ENCODE measurements at regions not wholly inside any gene's neighbourhood (a gene's known extent, or its start where the extent isn't known, plus 50 kb on each side); places are given as distances from the start of the nearest gene placed in this dataset.
A peak's percentile ranks its signal among the peaks of the same experiment; 100 is the strongest.
"Not testable (repeated sequence)": the region's sequence is repeated elsewhere in the genome, so short reads cannot be mapped to it uniquely, and the experiment has no call there.

DNA sequence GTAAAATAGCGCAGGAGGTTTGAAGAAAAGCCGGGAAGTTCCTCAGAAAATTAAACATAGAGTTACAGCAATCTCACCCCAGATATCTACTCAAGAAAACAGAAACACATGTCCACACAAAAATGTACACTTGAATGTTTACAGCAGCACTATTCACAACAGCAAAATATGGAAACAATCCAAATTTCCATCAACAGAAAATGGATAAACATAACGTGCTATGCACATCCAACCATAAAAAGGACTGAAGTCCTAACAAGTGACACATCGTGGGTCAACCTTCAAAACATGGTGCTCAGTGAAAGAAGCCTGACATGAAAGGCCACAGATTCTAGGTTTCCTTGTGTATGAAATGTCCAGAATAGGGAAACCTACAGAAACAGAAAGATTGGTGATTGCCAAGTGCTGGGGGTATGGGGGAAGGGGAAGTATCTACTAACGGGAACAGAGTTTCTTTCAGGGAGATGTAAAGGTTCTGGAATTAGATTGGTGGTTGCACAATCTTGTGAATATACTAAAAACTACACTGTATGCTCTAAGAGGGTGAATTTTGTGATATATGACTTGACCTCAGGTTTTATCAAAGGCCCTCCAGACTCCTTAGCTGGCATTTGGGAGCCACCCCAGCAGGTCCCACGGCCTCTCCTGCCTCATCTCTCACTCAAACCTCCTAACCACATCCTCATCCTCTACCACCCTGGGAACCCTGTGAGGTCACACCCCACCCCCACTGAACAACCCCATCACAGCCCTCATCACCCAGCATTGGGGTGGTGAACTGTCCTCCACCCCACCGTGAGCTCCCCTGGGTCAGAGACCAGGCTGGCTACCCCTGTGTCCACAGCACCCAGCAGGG, 69.2 kb upstream of the PRR5 start:
- no peak for DNase-seq (ENCODE audit: extremely low read depth in 1 of 2, low read depth in 1 of 2)

DNA sequence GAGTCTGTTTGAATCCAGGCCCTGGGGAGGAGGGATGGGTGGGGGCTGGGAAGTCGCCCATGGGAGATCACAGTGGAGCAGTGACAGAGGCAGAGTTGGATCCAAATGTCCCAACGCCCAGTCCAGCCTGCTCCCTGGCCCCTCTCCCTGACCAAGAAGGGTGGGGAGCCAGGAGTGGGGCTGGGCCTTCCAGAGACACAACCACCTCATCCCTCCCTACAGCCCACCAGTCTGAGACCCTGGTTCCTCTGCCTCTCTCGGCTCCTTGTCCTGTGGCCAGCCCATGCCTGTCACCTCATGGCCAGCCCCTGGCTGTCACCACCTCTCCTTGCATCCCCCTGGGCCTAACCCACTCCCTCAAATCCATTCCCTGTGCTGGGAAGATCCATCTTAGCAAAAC, 71.2 kb upstream of the PRR5 start:
- no peak for DNase-seq (ENCODE audit: extremely low read depth in 1 of 2, low read depth in 1 of 2)

DNA sequence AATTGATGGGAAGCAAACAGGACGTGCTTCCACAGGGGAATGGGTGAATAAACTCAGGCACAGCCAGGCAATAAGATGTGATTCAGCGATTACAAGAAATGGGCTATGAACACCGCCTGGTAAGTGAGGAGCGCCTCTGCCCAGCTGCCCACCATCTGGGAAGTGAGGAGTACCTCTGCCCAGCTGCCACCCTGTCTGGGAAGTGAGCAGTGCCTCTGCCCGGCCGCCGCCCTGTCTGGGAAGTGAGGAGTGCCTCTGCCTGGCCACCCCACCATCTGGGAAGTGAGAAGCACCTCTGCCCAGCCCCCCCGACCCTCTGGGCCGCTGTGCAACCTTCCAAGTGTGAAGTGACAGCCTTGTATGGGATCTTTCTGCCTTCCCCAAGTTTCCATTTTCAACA, 73.2 kb upstream of the PRR5 start:
- no peak for DNase-seq (ENCODE audit: extremely low read depth in 1 of 2, low read depth in 1 of 2)

DNA sequence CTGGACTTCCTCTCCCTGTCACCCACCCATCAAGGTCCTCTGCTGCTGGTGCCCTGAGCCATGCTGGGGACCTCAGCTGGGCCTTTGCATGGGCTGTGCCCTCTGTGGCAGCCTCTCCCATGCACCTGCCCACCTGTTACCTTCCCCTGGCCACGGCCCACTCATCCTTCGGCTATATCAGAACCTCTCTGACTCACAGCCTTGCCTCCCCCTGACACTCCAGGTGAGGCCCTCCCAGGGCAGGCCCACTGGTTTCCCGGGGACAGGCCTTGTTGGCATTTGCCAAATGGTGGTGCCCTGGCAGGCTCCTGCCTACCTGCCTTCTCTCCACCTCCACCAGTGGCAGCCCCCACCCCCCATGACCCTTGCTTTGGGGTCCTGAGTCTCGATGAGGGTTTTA, 73.7 kb upstream of the PRR5 start:
- no peak for DNase-seq (ENCODE audit: extremely low read depth in 1 of 2, low read depth in 1 of 2)

DNA sequence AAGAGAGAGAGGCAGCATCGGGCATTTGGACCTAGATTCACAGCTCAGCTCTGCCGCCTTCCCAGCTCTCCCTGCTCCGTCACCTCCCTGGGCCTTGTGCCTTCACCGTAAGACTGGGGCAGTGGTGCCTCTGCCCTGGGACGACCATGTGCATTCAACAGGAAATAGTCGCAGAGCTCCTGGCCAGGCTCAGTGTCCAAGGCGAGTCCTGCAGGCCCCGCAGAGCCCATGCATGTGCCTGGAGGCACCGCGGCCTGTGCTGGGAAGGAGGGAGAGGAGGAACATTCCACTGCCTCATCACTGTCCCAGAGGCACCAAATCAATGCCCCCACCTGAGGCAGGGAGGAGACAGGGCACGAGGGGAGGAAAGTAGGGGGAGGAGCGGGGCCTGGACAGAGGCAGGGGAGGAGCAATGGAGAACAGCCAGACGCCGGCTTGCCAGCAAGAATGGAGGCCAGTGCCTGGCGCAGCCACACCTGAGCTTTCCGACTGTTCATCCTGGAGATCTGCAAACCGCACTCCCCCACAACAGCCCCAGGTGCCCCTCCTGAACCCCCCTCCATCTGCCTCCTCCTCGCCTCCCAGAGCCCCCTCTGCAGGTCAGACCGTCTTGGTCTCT, 74.4 kb upstream of the PRR5 start:
- no peak for DNase-seq (ENCODE audit: extremely low read depth in 1 of 2, low read depth in 1 of 2)

DNA sequence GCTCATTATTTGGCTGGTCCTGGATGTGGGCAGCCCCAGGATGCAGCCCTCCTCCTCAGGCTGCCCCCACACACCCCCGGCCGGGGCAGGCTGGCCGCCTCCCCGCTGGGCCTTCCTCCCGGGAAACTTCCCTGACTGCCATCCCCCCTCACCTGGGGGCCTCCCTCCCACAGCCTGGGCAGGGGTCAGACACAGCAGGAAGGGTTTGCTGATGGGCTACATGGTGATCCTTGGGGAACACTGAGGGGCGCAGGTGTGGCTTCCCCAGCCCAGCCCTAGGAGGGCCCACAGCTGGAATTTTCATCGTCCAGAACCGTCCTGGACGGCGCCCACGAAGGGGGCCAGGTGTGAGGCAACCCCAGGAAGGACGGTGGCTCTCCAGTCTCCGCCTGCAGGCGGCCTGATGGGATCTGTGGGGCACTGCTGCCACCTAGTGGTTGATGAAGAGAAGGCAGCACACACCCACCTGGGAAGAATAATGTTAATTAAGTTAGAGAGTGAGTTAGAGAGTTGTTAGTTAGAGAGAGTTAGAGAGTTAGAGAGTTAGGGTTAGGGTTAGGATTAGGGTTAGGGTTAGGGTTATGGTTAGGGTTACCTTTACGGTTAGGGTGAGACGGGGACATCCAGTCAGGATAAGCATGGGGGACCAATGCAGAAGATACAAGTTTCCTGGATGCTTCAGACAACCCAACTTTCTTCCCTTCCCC, 75.9 kb upstream of the PRR5 start:
- DNase-seq (ENCODE audit: extremely low read depth in 1 of 2, low read depth in 1 of 2), result peak; percentile 40 to 53

DNA sequence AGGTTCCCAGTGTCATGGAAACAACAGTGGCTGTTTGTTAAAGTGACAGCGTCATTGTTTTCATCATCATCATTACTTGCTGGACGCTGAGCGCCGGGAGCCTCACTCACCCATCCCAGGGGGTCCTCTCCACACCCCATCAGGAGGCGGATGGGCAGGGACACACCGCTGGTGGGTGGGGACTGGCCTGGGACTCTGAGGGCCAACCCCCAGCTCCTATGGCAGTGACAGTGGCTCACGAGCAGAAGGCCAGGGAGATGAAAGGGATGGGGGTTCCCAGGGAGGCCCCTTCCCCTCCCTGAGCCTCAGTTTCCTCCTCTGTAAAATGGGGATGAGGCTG, 76.6 kb upstream of the PRR5 start:
- DNase-seq (ENCODE audit: extremely low read depth in 1 of 2, low read depth in 1 of 2), result no peak

DNA sequence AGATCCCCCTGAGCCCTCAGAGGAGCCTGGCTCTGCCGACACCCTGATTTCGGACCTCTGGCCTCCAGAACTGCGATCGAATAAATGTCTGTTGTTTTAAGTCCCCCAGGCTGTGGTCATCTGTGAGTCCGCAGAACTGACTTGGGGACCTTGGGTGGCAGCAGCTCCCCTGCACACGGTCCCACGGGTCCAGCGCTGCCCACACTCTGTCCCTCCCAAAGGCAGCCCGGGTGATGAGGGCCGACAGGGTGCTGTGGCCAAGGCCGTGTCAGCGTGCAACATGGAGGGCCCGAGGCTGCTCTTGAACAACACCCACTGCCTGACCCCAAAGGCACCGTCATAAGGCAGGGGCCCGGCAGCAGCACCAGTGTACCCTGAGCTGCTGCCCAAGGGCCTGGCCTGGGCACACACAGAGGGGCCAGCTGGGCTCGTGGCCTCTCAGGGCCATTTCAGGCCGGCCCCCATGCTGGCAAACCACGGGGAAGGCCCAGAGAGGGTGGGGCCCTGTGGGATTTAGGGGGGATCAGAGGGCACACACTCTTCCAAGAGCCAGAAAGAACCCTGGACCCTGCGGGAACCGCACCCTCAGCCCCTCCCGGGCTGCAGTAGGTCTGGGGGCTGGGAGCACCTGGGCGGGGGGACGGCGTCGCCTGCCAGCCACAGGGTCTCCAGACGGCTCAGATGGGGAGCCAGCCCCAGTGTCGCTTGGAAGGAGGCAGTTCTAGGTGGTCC, 77.1 kb upstream of the PRR5 start:
- no peak for DNase-seq (ENCODE audit: extremely low read depth in 1 of 2, low read depth in 1 of 2)

DNA sequence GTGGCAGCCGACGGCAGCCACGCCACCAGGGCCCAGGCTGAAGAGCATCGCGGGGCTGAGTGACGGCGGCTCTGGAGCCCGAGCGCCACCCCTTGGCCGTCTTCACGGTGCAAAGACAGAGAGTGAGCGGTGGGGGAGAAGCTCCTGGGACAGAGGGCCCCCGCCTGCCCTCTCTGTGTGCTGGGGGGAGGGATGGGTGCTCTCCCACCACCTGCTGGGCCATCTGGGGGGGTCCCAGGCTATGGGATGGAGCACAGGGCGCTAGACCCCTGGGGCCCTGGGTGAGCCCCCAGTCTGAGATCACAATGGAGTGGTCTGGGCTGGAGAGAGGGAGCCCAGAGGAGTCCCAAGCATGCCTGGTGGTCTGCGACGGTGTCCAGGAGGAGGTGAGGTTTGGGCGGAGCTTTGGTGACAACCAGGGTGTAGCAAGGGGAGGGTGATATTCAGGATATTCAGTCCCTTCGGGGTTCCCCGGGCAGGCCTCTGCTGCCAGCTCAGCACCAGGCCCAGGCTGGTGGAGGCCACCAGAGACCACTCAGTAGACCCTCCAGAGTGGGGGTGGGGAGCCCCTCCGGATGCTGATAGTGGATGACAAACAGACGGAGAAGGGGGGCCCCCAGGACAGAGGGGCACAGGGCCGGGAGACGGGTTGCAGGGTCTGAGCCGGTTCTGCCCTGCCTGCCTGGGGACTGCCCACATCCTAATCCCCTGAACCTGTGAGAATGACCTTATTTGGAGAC, 78.1 kb upstream of the PRR5 start:
- no peak for DNase-seq (ENCODE audit: extremely low read depth in 1 of 2, low read depth in 1 of 2)

DNA sequence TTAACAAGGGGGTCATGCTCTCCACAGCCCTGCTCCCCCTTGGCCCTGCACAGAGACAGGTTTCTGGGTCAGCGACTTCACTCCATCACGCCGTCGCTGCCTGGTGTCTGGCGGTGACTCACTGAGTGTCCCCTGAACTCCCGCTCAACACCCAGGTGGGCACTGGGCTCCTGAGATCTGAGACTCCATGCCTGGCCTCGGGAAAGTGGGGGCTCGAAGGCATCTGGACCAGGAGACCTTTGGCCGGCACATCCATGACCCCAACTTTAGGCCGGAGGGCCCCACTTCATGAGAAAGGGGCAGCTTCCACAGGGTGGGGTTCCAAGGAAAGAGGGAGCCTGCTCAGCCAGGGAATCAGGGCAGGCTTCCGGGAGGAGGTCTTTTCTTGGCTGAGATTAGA, 79.3 kb upstream of the PRR5 start:
- DNase-seq (ENCODE audit: extremely low read depth in 1 of 2, low read depth in 1 of 2), result no peak

DNA sequence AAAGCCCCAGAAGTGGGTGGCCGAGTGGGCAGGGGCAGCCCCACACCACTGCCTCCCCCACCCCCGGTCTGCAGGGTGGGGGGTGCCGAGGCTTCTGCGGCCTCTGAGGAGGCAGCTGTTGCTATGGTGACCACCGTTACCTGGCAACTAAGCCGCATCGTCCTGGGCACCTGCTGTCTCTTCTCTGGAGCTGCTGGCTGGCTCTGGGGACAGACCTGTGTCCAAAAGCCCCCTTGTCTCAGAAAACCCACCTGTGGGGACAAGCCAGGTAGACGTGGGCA, 79.9 kb upstream of the PRR5 start:
- DNase-seq (ENCODE audit: extremely low read depth in 1 of 2, low read depth in 1 of 2), result no peak

DNA sequence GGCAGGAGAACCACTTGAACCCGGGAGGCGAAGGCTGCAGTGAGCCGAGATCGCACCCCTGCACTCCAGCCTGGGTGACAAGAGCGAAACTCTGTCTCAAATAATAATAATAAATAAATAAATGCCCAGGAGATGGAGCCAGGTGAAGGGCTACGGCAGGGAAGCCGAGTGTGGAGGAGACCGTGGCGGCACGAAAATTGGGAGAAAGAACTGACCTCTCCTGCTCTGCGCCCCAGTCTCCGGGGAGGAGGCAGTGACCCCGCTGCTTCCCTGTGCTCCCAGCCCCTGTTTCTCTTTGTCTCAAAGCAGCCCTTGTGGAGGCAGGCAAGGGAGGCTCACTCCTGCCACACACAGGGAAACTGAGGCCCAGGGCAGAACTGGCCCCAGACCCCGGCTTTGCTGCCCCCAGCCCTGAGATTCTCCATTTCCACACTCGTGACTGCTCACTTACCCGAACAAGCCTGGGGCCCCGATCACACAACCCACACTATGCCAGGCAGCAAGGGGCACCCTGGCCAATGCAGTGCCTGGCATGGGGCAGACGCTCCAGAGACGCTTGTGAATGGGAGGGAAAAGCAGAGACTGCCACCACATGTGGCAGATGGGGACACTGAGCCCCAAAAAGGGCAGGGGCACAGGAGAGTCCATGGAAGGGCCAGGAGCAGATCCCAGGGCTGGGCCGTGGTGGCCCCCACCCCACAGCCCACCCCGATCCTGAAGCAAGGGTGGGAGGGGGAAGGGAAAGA, 80.4 kb upstream of the PRR5 start:
- no peak for DNase-seq (ENCODE audit: extremely low read depth in 1 of 2, low read depth in 1 of 2)

DNA sequence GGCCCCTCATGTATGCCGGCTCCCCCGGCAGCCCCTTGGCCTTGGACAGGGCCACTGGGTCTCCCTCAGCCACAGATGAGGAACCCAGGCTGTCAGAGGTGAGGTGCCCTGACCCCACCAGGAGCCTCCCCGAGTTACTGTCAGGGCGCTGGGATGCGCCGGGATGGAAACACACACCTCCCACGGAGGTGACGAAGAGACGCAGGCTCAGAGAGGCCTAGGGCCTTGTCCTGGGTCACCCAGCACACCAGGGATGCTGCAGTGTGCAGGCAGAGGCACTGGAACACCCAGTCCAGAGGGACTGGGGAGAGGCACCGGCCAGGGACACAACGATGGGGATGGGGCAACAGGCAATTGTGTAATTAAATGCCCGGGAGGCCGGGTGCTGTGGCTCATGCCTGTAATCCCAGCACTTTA, 81.2 kb upstream of the PRR5 start:
- no peak for DNase-seq (ENCODE audit: extremely low read depth in 1 of 2, low read depth in 1 of 2)

DNA sequence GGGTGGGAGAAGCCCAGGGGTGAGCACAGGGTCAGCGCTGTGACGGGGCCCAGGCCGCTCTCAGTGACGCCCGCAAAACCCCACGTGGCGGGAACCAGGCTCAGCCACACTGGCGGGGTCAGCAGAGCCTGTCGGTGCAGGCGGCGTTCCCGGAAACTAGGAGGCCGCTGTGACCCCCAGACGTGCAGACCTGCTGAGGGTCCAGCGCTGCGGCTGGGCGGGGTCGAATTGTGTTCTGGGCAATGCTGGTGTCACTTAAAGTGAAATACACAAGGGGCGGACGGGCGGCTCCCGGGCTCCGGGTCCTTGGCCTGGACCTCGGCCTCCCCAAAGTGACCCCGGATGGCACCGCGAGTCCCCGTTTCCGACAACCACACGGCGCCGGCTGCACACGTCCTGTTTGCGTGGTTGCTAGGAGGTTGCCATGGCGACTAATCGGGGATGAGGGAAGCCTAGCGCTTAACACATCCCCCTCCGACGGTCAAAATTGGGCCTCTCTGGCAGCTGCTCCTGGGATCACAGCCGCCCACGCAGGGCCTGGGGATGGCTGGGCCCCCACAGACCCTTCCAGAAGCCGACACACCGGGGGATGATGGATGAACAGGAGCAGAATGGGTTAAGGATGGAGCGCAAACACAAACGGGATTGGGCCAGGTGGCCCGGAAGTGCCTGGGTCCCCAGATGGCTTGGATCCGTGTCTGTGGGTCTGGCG, 81.7 kb upstream of the PRR5 start:
- peak; percentile 58 to 77 for DNase-seq (ENCODE audit: extremely low read depth in 1 of 2, low read depth in 1 of 2)

DNA sequence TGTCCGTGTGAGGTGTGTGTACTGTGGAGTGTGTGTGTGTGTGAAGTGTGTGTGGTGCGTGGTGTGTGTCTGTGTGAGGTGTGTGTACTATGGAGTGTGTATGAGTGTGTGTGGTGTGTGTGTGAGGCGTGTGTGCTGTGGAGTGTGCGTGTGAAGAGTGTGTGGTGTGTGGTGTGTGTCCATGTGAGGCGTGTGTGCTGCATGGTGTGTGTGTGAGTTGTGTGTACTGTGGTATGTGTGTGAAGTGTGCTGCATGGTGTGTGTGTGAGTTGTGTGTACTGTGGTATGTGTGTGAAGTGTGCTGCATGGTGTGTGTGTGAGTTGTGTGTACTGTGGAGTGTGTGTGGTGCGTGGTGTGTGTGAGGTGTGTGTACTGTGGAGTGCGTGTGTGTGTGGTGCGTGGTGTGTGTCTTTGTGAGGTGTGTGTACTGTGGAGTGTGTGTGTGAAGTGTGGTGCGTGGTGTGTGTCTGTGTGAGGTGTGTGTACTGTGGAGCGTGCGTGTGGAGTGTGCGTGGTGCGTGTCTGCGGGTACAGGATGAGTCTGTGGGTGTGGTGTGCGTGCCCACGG, 82.4 kb upstream of the PRR5 start:
- DNase-seq (ENCODE audit: extremely low read depth in 1 of 2, low read depth in 1 of 2), result not testable (repeated sequence)

DNA sequence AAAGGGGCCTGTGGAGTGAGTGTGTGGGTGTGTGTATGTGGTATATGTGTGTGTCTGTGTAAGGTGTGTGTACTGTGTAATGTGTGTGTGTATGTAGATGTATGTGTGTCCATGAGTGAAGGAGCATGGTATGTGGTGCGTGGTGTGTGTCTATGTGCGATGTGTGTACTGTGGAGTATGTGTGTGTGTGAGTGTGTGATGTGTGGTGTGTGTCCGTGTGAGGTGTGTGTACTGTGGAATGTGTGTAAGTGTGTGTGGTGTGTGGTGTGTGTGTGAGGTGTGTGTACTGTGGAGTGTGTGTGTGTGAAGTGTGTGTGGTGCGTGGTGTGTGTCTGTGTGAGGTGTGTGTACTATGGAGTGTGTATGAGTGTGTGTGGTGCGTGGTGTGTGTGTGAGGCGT, 83.1 kb upstream of the PRR5 start:
- DNase-seq (ENCODE audit: extremely low read depth in 1 of 2, low read depth in 1 of 2), result not testable (repeated sequence)

DNA sequence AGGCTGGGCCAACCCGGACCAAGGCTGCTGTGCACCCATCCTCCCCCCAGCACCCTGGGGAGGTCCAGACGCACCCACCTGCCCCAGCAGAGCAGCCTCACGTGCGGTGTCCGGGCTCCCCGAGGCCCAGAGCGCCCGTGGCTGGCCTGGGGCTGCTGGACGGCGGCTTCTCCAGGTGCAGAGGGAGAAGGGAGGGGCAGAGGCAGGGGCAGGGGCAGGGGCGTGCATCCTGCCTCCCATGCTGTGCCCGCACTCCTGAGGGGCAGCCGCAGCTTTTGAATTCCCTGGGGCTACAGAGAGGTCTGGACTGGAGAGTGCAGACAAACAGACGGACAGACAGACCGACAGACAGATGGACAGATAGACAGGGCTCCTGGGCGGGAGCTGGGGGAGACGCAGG, 83.6 kb upstream of the PRR5 start:
- no peak for DNase-seq (ENCODE audit: extremely low read depth in 1 of 2, low read depth in 1 of 2)

DNA sequence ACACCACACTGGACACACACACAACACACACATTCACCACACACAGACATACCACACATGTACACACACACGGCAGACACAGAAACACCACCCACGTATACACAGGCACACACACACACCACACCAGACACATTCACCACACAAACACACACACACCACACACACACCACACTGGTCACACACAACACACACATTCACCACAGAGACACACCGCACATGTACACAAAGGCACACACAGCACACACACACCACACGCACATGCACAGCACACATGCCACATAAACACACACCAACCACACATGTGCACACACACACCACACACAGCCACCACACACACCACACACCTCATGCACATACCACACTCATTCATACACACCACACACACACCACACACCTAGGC, 84.2 kb upstream of the PRR5 start:
- no peak for DNase-seq (ENCODE audit: extremely low read depth in 1 of 2, low read depth in 1 of 2)

DNA sequence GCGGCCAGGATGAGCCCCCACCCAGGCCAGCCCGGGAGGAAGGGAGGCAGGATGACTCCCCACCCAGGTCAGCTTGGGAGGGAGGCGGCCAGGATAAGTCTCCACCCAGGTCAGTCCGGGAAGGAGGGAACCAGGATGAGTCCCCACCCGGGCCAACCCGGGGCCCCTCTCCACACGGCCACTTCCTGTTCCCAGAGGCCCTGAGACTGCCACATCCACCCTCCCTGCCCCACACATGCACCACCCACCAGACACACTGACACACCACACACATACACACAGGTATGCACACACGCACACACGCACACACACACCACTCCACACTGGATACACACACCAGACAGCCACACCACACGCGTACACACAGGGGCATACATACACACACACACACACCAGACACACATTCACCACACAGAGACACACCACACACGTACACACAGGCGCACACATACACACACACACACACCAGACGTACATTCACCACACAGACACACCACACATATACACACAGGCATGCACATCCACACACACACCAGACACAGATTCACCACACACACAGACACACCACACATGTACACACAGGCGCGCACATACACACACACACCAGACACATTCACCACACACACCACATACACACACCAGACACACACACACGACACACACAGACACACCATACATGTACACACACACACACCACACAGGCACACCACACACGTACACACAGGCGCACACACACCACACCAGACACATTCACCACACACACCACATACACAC, 84.9 kb upstream of the PRR5 start:
- no peak for DNase-seq (ENCODE audit: extremely low read depth in 1 of 2, low read depth in 1 of 2)
